Glutamatergic neuron (in vitro differentiated cells): ENCODE measurements at regions not wholly inside any gene's neighbourhood (a gene's known extent, or its start where the extent isn't known, plus 50 kb on each side); places are given as distances from the start of the nearest gene placed in this dataset.

ENCODE experiments used
- DNase-seq: peaks from one replicate; pipeline ENCODE4 v3.0.0; 2022
- H3K27ac Mint-ChIP-seq: one replicate; pipeline ENCODE4 v1.8.0; 2020; ENCODE audit warnings: mild to moderate bottlenecking, mixed read lengths, inconsistent platforms; ENCODE audit not compliant: unreplicated experiment
- H3K27me3 Mint-ChIP-seq: one replicate; pipeline ENCODE4 v1.8.0; 2020; ENCODE audit warnings: mild to moderate bottlenecking, moderate library complexity, mixed read lengths, inconsistent platforms; ENCODE audit not compliant: unreplicated experiment
- H3K36me3 Mint-ChIP-seq: one replicate; pipeline ENCODE4 v1.8.0; 2020; ENCODE audit warnings: mild to moderate bottlenecking, mixed read lengths, inconsistent platforms; ENCODE audit not compliant: unreplicated experiment
- H3K4me1 Mint-ChIP-seq: one replicate; pipeline ENCODE4 v1.8.0; 2020; ENCODE audit warnings: mild to moderate bottlenecking, low read depth, mixed read lengths, inconsistent platforms; ENCODE audit not compliant: unreplicated experiment
- H3K4me3 Mint-ChIP-seq: one replicate; pipeline ENCODE4 v1.8.0; 2020; ENCODE audit warnings: mild to moderate bottlenecking, mixed read lengths, inconsistent platforms; ENCODE audit not compliant: unreplicated experiment
- H3K9me3 Mint-ChIP-seq: one replicate; pipeline ENCODE4 v1.8.0; 2020; ENCODE audit warnings: mild to moderate bottlenecking, moderate library complexity, mixed read lengths, inconsistent platforms; ENCODE audit not compliant: unreplicated experiment
- CTCF ChIP-seq: fragments of 200-600 bp; sonication (generic); IDR thresholded peaks from one replicate; pipeline ENCODE4 v1.5.0; 2021; ENCODE audit not compliant: partially characterized antibody, unreplicated experiment

GRCh38 chr2:67760995-67761394 is 301.8 kb downstream of the C1D start:
- H3K27ac Mint-ChIP-seq = no peak overlapping the region
- H3K4me1 Mint-ChIP-seq = no peaks in the 10 kb centered on the region
- H3K36me3 Mint-ChIP-seq = no peaks in the 10 kb centered on the region
- TF ChIP-seq CTCF = no peak
- no peaks in the 10 kb centered on the region for H3K9me3 Mint-ChIP-seq
- no peak overlapping the region for H3K4me3 Mint-ChIP-seq
- H3K27me3 Mint-ChIP-seq = peaks cover 2% of the 10 kb centered on the region
- no peak for DNase-seq

- H3K9me3 Mint-ChIP-seq = no peaks in the 10 kb centered on the region
- H3K36me3 Mint-ChIP-seq = no peaks in the 10 kb centered on the region
- H3K4me3 Mint-ChIP-seq = no peak overlapping the region
- H3K4me1 Mint-ChIP-seq = peaks cover 5% of the 10 kb centered on the region
- no peak for TF ChIP-seq CTCF
- no peak overlapping the region for H3K27ac Mint-ChIP-seq
- peaks cover 2% of the 10 kb centered on the region for H3K27me3 Mint-ChIP-seq
- DNase-seq = no peak
Measured at GRCh38 chr2:67771380-67771779, 291.4 kb downstream of the C1D start.

- no peak for TF ChIP-seq CTCF
- DNase-seq = no peak
- no peaks in the 10 kb centered on the region for H3K9me3 Mint-ChIP-seq
- no peak overlapping the region for H3K4me3 Mint-ChIP-seq
- no peak overlapping the region for H3K27ac Mint-ChIP-seq
- peaks cover 2% of the 10 kb centered on the region for H3K27me3 Mint-ChIP-seq
- H3K36me3 Mint-ChIP-seq = no peaks in the 10 kb centered on the region
- H3K4me1 Mint-ChIP-seq = peaks cover 10% of the 10 kb centered on the region
Measured at GRCh38 chr2:67772216-67773170, 290.3 kb downstream of the C1D start.

- no peak overlapping the region for H3K27ac Mint-ChIP-seq
- H3K9me3 Mint-ChIP-seq = no peaks in the 10 kb centered on the region
- H3K27me3 Mint-ChIP-seq = peaks cover 2% of the 10 kb centered on the region
- TF ChIP-seq CTCF = no peak
- peaks cover 10% of the 10 kb centered on the region for H3K4me1 Mint-ChIP-seq
- DNase-seq = no peak
- no peaks in the 10 kb centered on the region for H3K36me3 Mint-ChIP-seq
- H3K4me3 Mint-ChIP-seq = no peak overlapping the region
Measured at GRCh38 chr2:67773851-67774250, 289.0 kb downstream of the C1D start.

- Mint-ChIP-seq H3K27me3 (peaks cover 2% of the 10 kb centered on the region), H3K4me3 (no peak overlapping the region), H3K4me1 (peaks cover 10% of the 10 kb centered on the region), H3K27ac (no peak overlapping the region), H3K9me3 (no peaks in the 10 kb centered on the region), H3K36me3 (no peaks in the 10 kb centered on the region)
- no peak for TF ChIP-seq CTCF
- no peak for DNase-seq
Measured at GRCh38 chr2:67776276-67776675, 286.5 kb downstream of the C1D start.
